Ovary (tissue), 7 donors: ENCODE measurements at regions not wholly inside any gene's neighbourhood (a gene's known extent, or its start where the extent isn't known, plus 50 kb on each side); places are given as distances from the start of the nearest gene placed in this dataset.
"Not testable (repeated sequence)": the region's sequence is repeated elsewhere in the genome, so short reads cannot be mapped to it uniquely, and the experiment has no call there.

ENCODE experiments used
- DNase-seq, 5 donors: peaks; one replicate each; pipeline ENCODE4 v3.0.0-alpha.2; 2019 to 2020
- H3K27ac ChIP-seq, 2 donors: fragments of 200-600 bp; one replicate each; pipeline versions ENCODE4 v1.5.1 to v1.8.0; 2019 to 2022
- H3K27me3 ChIP-seq: fragments of 200-600 bp; one replicate; pipeline ENCODE4 v1.8.0; 2022
- H3K36me3 ChIP-seq: fragments of 200-600 bp; sonication (generic); one replicate; pipeline ENCODE4 v1.5.1; 2019
- H3K4me1 ChIP-seq: one replicate; pipeline ENCODE4 v1.8.1; 2013; ENCODE audit warnings: mild to moderate bottlenecking, moderate library complexity; ENCODE audit not compliant: insufficient read depth
- H3K4me3 ChIP-seq: fragments of 200-600 bp; sonication (generic); one replicate; pipeline ENCODE4 v1.5.1; 2017
- H3K9me3 ChIP-seq, 2 donors: fragments of 200-600 bp in 1 of 2; sonication (generic) in 1 of 2; one replicate each; pipeline versions ENCODE4 v1.5.1 to v1.8.1; 2013 to 2019; ENCODE audit warnings: mild to moderate bottlenecking in 1 of 2, moderate library complexity in 1 of 2
- CTCF ChIP-seq, 3 donors: fragments of 450-650 bp in 2 of 3; fragments of 200-600 bp in 1 of 3; IDR thresholded peaks; one replicate each; pipeline versions ENCODE4 v1.5.1 to v1.8.0; 2016 to 2022; ENCODE audit warnings: antibody characterized with exemption in 3 of 3, mild to moderate bottlenecking in 1 of 3
- EP300 ChIP-seq: sonication (generic); formaldehyde crosslinking; IDR thresholded peaks from one replicate; pipeline ENCODE4 v1.6.1; 2017; ENCODE audit warnings: antibody characterized with exemption
- POLR2A ChIP-seq: fragments of 450-650 bp; IDR thresholded peaks from one replicate; pipeline ENCODE4 v1.6.1; 2017; ENCODE audit warnings: antibody characterized with exemption, mild to moderate bottlenecking, moderate library complexity
- WGBS, 3 donors: extraction: QIAGEN DNeasy Blood & Tissue Kit in 1 of 3; methylation state at CpG; one replicate each; pipeline versions ENCODE4 v1.1.5 to v1.1.7; 2013 to 2017; 5-methylcytosine and 5-hydroxymethylcytosine counted together
- intact Hi-C, 4 donors: fragments of 100-400 bp; cut with DNase I; formaldehyde crosslinking; loops; one replicate each; pipeline versions ENCODE4 v1.11.0 to v1.15.1; 2022 to 2023
- donor health status: DM: no; HTN: no; CAD: no; lungs with moderate emphysema.
- donor health status: DM: no; HTN: no; CAD: no.
- donor health status: Bipolar disorder and iron deficiency.
- donor health status: DM: no; HTN: no; CAD: no.
- donor health status: DM: yes; HTN: yes; CAD: no.

GRCh38 chr4:64712590-64712989 is 303.3 kb upstream of the TECRL start:
- TF ChIP-seq EP300 (no peak), POLR2A (no peak), CTCF (IDR thresholded peaks at IDR 0.05) (no peak)
- Histone ChIP-seq H3K36me3 (no peaks in the 10 kb centered on the region), H3K9me3 (no peaks in the 10 kb centered on the region), H3K27ac (no peak overlapping the region), H3K27me3 (no peaks in the 10 kb centered on the region), H3K4me3 (no peak overlapping the region), H3K4me1 (no peaks in the 10 kb centered on the region)
- intact Hi-C loops = no loop called here
- DNase-seq = no peak
- 73 to 83% (median 74%) methylated on average over 8 of the region's 8 CpGs for WGBS, 3 donors

DNA sequence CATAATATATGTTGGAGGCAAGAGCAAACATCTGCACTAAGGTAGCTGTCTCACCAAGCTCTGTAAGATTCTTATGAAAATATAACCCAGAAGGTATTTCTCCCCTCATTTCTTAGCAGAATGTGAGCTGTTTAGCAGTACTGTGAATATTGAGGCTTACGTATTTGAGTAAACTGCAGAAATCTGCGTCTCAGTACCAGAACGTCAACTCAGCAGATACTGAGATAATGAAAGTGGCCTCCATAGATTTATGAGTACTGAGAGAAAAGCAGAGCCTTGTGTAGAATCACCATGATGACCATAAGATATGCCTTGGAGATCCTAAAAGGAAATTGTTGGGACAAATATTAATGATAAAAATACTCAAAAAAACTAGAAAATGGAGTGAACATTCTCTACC is 296.7 kb upstream of the TECRL start:
- intact Hi-C loops = no loop called here
- no peak for DNase-seq
- no peaks in the 10 kb centered on the region for H3K27me3 ChIP-seq
- no peak overlapping the region for H3K27ac ChIP-seq
- 64 to 86% (median 80%) methylated on average over 3 of the region's 3 CpGs for WGBS, 3 donors
- no peaks in the 10 kb centered on the region for H3K4me1 ChIP-seq
- no peak for TF ChIP-seq EP300
- no peak for TF ChIP-seq CTCF (IDR thresholded peaks at IDR 0.05)
- no peak for TF ChIP-seq POLR2A
- no peaks in the 10 kb centered on the region for H3K36me3 ChIP-seq
- H3K4me3 ChIP-seq = no peak overlapping the region
- no peaks in the 10 kb centered on the region for H3K9me3 ChIP-seq

GRCh38 chr4:64698171-64698570 is 288.9 kb upstream of the TECRL start:
- Histone ChIP-seq H3K4me3 (no peak overlapping the region), H3K4me1 (no peaks in the 10 kb centered on the region), H3K27me3 (no peaks in the 10 kb centered on the region), H3K36me3 (no peaks in the 10 kb centered on the region), H3K27ac (no peak overlapping the region), H3K9me3 (no peaks in the 10 kb centered on the region)
- 69 to 82% (median 74%) methylated on average over 2 of the region's 2 CpGs for WGBS, 3 donors
- no peak for DNase-seq
- no peak for TF ChIP-seq CTCF (IDR thresholded peaks at IDR 0.05)
- no peak for TF ChIP-seq POLR2A
- TF ChIP-seq EP300 = no peak
- intact Hi-C loops = no loop called here

GRCh38 chr4:64682946-64683345 is 273.7 kb upstream of the TECRL start:
- no peak overlapping the region for H3K4me3 ChIP-seq
- TF ChIP-seq POLR2A (no peak), CTCF (IDR thresholded peaks at IDR 0.05) (no peak), EP300 (no peak)
- WGBS, 3 donors = 84 to 90% (median 86%) methylated on average over 4 of the region's 4 CpGs
- H3K27me3 ChIP-seq = no peaks in the 10 kb centered on the region
- no peak for DNase-seq
- no peaks in the 10 kb centered on the region for H3K9me3 ChIP-seq
- no peak overlapping the region for H3K27ac ChIP-seq
- intact Hi-C loops = no loop called here
- H3K4me1 ChIP-seq = no peaks in the 10 kb centered on the region
- no peaks in the 10 kb centered on the region for H3K36me3 ChIP-seq

DNA sequence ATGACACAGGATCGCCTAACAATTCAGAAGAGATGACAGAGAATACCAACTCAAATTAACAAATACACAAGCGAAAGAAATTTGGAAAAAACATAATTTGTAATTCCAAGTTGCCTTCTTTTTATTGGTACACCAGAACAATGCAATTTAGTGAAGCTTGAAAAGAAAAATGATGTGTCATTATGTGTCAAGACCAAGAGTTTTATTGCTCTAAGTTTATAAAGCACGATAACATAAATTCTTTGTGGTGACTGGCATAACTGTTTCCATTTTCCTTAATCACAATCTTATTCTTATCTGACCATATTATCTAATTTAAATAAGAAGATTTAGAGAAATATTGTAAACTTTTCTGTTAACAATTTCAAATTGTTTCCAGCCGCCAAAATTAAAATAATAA is 273.2 kb upstream of the TECRL start:
- H3K36me3 ChIP-seq = no peaks in the 10 kb centered on the region
- no peak overlapping the region for H3K27ac ChIP-seq
- TF ChIP-seq EP300 = no peak
- TF ChIP-seq CTCF (IDR thresholded peaks at IDR 0.05) = no peak
- no peak for TF ChIP-seq POLR2A
- H3K9me3 ChIP-seq = no peaks in the 10 kb centered on the region
- H3K27me3 ChIP-seq = no peaks in the 10 kb centered on the region
- 88 to 90% (median 89%) methylated on average over 4 of the region's 4 CpGs for WGBS, 3 donors
- no peaks in the 10 kb centered on the region for H3K4me1 ChIP-seq
- DNase-seq = no peak
- intact Hi-C loops = no loop called here
- H3K4me3 ChIP-seq = no peak overlapping the region

- H3K9me3 ChIP-seq, intact Hi-C loops, DNase-seq, H3K4me1 ChIP-seq, H3K36me3 ChIP-seq, H3K27ac ChIP-seq, H3K4me3 ChIP-seq, H3K27me3 ChIP-seq: not testable (repeated sequence)
- WGBS, 3 donors = 70 to 72% (median 71%) methylated on average over 2 of the region's 2 CpGs
Measured at GRCh38 chr4:64673121-64673520, 263.9 kb upstream of the TECRL start.
